Right renal pelvis (tissue), 4 donors: ENCODE measurements at regions not wholly inside any gene's neighbourhood (a gene's known extent, or its start where the extent isn't known, plus 50 kb on each side); places are given as distances from the start of the nearest gene placed in this dataset.
"Not testable (repeated sequence)": the region's sequence is repeated elsewhere in the genome, so short reads cannot be mapped to it uniquely, and the experiment has no call there.

ENCODE experiments used
- DNase-seq, 4 donors: peaks; one replicate each; pipeline ENCODE4 v3.0.0-alpha.2; 2013; ENCODE audit warnings: low read depth in 4 of 4, low spot score in 3 of 4, missing footprints in 1 of 4

DNA sequence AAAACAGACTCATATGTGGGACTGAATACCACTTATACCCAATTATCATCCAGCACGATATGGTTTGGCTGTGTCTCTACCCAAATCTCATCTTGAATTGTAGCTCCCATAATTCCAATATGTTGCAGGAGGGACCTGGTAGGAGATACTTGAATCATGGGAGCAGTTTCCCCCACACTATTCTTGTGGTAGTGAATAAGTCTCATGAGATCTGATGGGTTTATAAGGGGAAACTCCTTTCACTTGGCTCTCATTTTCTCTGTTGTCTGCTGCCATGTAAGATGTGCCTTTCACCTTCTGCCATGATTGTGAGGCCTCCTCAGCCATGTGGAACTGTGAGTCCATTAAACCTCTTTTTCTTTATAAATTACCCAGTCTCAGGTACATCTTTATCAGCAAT lies 91.9 kb upstream of the FNDC3A start:
- DNase-seq, result not testable (repeated sequence)

DNA sequence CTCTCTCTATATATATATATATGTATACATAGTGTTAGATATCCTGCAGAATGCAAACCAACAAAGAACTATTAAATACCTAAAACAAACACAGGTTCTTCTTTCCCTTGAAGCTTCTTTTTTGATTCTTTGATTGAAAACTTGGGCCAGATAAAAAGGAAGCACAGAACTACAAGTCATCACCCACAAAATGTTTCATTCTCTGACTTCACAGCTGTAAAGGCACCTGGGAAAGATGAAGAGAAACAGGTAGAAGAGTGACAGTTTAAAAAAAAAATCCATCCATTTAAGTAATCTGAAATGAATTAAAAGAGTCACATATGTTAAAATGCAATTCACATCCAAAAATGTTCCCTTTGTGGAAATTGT lies 90.7 kb upstream of the FNDC3A start:
- DNase-seq, result no peak

DNA sequence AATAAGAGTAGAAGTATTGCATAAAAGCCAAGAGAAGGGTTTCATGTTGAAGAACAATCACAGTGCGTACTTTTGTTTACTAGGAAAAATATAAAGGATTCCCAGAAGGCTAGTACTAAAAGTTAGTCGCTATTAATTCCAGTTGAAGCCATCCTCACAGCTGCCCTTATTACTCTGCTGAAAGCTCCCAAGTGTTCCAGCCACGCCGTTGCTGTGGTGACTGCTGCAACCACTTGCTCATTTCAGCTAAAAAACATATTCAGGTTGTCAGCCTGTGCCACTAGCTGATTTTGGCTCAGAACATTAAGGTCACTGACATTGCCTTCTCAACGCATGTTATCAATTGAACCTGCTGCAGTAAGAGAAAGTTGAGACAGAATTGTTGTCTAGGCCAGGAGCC lies 87.1 kb upstream of the FNDC3A start:
- DNase-seq, result no peak

DNA sequence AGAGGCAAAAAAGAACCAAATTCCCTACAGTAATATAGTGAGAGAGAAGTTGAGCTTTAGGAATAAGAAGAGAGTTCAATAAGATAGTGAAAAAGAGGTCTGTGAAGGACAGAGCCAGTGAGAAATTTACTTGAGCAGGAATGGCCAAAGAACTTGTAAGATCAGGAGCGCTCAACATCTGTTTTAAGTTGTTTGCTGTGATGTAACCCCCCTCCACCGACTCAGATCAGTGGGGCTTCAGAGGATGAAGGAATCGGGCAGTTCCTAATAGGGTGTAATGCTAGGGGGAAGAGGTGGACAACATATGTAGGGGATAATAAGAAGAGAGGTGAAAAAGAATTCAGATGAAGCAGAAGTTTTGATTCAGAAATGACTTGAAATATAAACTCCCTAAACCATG lies 85.3 kb upstream of the FNDC3A start:
- DNase-seq, result no peak

DNA sequence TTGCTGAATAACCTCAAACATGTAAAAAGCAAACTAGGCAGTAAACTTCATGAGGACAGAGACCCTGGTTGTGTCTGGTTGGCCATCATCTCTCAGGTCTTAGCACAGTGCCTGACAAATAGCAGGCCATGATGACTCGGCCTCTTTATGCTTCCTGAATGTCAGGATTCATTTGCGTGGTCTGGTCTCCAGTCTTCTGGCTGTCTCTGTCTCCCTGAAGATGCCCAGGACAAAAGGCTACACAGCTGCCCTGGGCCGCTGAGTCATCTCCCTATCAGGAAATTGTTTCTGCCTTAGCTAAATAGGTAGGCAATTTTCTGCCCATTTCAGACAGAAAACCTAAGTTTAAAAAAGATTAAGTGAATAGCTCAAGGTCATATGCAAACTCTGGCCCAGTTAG lies 84.1 kb upstream of the FNDC3A start:
- no peak for DNase-seq

DNA sequence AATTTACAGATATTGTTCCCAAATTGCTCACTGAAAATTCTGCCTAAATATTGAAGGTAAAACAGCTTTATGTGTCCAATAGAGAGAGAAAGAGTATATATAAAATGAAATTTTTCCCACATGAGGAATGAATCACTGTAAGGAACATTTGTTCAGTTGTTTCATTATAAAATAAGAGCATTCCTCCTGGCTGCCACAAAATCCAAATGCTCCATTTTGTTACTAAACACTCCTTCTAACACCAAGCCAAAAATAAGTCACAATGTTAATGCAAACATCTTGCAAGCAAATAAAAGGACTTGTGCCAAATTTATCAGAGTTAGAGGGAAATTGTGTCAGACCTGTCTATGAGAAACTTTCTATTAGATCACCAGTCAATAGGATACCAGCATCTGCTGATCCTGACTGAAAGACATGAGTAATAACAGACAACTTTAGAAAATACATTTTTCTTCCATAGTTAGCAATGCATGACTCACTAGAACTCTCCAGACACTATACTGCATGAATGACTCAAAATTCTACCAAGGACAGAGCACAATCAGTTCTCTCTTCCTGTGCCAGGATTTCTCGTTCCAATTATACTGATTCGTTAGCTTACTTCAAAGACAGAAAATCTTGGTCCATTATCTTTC lies 83.5 kb upstream of the FNDC3A start:
- DNase-seq, result no peak

DNA sequence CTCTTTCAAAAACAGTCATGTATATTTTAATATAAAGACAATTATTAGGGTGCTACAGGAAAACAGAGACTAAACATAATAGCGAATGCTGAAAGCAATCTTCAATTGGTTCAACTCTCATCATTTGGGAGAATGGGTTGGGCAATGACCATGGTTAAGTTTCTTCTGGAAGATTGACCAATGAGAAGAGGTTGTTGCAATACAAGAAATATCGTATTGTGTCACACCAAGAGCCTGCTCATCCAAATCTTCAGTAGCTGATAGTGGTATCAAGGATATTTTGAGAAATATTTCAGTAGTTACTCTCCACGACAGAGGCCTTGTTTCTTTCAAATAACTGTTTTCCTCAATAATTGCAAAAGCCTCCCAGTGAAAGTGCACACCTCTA lies 83.0 kb upstream of the FNDC3A start:
- DNase-seq, result no peak

DNA sequence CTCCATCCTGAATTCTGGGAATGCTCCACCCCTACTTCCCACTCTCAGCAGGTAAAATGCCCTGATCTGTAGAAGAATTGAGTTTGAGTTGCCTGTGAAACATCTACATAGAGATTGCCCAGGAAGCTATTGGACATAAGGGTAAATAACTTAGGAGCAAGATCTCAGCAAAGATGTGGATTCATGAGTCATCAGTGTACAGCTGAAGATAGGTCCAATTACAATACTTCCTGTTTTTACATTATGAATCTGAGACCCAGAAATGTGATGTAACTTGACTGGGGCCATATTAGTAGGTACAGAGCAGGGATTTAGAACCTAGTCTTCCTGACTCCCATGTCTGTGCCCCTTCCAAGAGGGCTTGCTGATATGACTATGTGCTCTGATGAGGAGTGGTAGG lies 79.4 kb upstream of the FNDC3A start:
- DNase-seq, result no peak

DNA sequence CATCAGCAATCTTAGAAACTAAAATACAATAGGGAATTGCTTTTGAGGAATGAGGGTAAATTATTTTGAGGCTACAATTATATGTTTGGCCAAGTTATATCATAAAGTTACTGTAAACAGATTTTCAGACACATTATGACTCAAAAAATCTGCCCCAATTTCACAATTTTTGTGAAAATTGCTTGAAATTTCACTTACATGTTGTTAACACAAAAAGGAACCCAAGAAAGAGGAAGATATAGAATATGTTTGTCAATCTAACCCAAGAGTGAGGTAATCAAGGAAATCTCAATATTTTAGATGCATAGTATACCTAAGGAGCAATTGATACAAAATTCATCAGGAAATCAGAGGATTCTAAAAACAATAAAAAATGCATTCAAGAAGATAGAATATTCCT lies 73.9 kb upstream of the FNDC3A start:
- DNase-seq, result no peak

DNA sequence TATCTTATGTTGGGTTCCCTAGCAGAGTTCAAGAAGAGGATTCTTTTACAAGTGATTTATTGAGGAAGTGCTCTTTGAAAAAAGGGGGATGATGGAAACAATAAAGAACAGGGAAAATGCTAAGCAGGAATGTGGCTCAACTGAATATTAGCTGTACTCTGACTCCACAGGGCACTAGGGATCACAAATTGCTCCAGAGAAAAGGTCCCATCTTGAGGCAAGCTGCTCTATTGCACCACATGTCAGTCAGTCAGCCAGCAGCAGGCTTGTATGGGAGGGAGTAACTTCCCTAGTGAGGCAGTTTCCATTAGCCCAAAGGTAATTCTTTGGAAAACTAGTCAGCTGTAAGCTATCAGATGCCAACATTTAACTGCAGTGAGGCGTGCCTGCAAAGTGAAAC lies 73.3 kb upstream of the FNDC3A start:
- DNase-seq, result no peak

DNA sequence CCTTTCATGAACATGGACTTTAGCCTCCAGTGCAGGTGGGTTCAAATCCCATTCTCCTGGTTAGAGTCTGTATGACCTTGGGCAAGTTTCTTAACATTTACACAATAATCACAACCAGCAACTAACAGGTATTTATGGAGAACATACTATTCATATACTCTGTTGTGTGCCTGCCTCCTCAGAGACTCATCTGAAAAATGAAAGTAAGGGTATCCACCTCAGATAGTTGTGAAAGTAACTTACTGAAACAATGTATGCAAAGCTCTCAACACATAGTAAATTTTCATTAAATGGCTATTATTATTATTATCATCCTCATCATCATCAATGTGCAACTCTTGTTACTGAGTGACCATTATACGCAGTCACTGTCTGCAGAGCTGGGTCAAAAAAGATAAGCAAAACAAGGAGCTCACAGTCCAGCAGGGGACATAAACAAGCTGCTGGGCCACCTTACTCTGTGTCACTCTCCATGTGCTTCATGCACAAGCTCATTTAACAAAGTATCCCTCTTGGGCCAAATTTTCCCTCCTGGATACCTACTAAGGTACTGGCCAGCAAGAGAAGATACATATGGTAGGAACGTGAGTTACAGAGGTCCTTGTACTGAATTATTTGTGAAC lies 70.9 kb upstream of the FNDC3A start:
- DNase-seq, result no peak

DNA sequence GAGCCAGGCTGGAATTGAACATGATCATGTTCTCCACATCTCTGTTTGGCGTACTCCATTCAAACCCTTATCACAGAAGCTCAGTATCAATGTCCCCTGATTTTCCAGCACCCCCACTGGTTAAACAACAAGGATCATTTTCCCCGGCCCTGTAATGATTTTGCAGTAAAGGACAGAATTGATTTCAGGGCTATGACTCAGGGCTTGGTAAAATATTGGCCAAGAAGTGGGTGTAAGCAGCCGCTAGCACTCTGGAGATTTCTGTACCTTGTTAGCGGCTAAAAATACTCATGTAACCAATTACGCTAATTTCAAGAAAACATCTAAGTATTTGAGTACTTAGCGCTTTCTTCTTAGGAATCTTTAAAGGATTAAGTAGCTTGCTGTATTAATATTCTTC lies 69.5 kb upstream of the FNDC3A start:
- no peak for DNase-seq

DNA sequence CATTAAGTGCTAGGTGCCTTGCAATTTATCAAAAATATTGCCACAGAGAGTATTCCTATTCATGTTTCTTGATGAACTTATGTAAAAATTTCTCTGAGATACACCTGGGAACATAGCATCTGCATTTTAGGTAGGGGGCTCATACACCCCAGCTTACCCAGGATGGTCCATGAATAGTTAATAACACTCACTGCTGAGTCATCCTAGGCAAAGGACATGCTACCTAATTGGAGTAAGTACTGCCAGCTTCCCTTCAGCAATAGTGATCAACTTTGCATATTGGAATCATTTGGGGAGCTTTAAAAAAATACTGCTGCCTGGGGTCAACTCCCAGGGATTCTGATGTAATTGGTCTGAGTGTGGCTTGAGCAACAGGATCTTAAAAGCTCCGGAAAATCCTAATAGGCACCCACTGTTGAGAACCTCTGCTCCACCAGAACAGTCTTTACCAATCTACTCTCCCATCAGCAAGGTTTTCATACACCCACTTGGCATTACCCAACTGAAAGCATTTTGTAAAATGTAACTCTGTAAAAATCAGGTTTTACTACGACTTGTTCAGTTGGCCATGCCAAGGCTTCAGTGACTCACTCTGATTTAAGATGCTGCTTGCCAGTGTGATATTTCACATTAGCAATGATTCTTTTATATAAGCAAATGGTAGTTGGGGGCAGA lies 67.2 kb upstream of the FNDC3A start:
- DNase-seq, result no peak

DNA sequence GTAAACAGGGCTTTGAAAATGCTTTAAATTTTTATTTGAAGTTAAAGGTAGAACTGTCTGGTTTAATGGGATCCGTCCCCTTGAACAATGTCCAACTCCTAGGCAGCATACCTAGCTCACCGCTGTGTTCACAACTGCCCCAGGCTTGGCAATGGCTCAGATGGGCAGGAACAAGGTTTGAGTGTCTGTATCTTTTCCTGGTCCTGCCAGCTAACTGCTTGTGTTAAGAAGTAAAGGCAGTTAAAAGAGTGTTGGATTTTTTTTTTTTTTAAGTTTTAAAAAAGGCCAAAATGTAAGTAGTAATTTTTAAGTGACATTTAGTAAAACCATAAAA lies 66.7 kb upstream of the FNDC3A start:
- no peak for DNase-seq

DNA sequence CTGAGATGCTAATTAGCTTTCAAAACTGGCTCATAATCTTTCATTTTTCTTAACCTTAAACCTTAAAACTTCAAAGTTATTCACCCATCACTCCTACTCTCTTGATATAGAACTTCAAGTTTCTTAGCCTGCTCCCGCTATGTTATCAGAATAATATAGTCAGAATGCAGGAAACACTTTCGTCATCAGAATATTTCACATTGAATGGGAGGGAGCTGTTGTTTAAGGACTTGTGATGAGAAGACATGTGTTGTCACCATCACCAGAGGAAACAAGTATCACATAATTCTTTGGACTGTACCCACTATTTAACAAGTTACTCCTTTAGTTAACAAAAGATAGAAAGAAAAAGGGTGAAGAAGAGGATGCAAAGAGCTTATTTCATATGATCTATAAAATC lies 65.0 kb upstream of the FNDC3A start:
- no peak for DNase-seq

DNA sequence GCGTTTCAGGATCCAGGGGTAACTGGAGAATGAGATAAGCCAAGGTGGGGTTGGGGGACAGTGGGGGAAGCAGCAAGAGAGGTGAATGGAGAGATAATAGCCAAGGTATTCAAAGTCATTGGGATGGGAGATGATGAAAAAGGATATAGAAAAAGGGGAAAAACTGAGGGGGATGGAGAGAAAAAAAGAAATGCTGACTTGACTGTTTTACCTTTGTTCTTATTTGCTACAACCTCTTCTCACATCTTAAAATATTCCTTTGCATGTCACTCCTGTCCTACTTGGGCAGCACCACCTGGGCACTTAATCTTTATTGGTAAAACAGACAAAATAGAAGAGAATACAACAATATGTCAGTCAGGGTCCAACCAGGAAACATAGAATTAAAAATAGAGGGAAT lies 56.0 kb upstream of the FNDC3A start:
- no peak for DNase-seq

DNA sequence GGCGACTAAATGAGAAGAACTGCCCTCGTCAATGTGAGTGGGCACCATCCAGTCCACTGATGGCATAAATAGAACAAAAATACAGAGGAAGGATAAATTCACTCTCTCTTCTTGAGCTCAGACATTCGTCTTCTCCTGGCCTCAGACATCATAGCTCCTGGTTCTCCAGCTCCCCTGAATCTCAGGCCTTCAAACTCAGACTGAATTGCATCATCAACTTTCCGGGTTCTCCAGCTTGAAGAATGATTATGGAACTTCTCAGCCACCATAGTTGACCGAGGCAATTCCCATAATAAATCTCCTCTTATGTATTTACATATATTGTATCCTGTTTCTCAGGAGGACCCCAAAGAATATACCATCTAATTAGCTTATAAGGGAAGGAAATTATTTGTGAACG lies 55.0 kb upstream of the FNDC3A start:
- DNase-seq, result no peak

DNA sequence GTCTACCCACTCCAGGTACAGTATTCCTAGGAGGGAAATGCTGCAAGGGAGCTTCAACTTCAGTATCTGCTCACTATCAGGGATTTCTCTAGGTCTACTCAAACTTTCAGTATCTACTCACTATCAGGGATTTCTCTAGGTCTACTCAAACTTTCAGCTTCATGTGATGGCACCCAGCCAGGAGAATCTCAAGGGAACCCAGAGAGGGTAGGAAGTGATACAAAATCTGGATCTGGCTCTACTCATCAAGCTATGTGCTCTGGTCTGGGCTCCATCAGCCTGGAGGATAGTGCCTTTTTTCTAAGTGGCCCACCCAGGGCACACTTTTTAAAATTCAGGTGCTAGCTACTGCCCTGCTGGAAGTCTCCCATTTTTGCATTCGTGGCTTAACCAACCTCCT lies 52.3 kb upstream of the FNDC3A start:
- no peak for DNase-seq

DNA sequence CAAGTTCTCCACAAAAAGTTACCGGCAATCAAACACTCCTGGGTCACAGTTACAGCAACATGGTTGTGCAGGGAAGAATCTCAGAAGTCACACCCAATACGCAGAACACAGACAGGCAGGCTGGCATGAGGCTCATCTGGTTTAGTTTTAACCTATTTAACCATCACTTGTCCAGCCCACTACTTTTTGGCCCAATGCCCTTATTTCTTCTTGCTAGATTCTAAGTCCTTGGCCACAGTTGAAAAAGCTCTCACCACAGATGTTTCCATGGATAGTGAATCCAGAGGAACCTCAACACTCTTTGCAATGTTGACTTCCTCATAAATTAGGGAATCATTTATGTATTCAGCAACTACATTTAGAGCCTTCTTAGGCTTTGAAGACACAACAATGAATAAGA lies 50.7 kb upstream of the FNDC3A start:
- DNase-seq, result no peak
